GM12878 (cell line): ENCODE measurements at regions not wholly inside any gene's neighbourhood (a gene's known extent, or its start where the extent isn't known, plus 50 kb on each side); places are given as distances from the start of the nearest gene placed in this dataset.

Source experiments
- ATAC-seq: fragments of 200-7000 bp; cut with Tn5 transposase; 3 replicates; pipeline ENCODE4 v1.9.1; 2020; ENCODE audit warnings: mild to moderate bottlenecking, moderate library complexity
- BruUV-seq: library from RNA; stranded (reverse); fragments of 400-500 nt; replicated peaks from 2 replicates; lab custom pipeline; 2021; lab: Mats Ljungman, UMichigan
- CTCF ChIA-PET: fragments of 300-600 bp; sonication (Branson Sonifier 250); formaldehyde crosslinking; extraction: SDS; loops from one replicate; lab custom pipeline; 2021; ENCODE audit warnings: inconsistent platforms; lab: Yijun Ruan, JAX
- POLR2A ChIA-PET: fragments of 350-600 bp; formaldehyde crosslinking; extraction: SDS; loops from one replicate; lab custom pipeline; 2021; ENCODE audit warnings: inconsistent platforms; lab: Charles Lee
- RAD21 ChIA-PET: fragments of 300-600 bp; sonication (Branson Sonifier 250); formaldehyde crosslinking; loops from one replicate; lab custom pipeline; 2023; ENCODE audit warnings: antibody characterized with exemption; ENCODE audit not compliant: unreplicated experiment; lab: Charles Lee
- SMC1A ChIA-PET: fragments of 300-600 bp; sonication (Branson Sonifier 250); formaldehyde crosslinking; loops from one replicate; lab custom pipeline; 2023; ENCODE audit not compliant: unreplicated experiment, uncharacterized antibody; lab: Charles Lee
- DNase-seq: peaks from one replicate; pipeline ENCODE4 v3.0.0-alpha.2; 2011; ENCODE audit warnings: low read depth, low spot score
- FAIRE-seq: peaks from 3 replicates; lab custom pipeline; 2011; peaks lifted over from hg19 to GRCh38; lab: Jason Lieb, UNC
- H2AFZ ChIP-seq: 2 replicates; pipeline ENCODE4 v1.6.0; 2011; ENCODE audit warnings: low read depth, low read length, control low read depth; ENCODE audit not compliant: control insufficient read depth
- H3K27ac ChIP-seq: 2 replicates; pipeline ENCODE4 v1.5.1; 2011; ENCODE audit warnings: control low read depth; ENCODE audit not compliant: control insufficient read depth, insufficient read depth
- H3K27me3 ChIP-seq, 2 experiments: replicated peaks in 1 of 2; 2 replicates each; pipeline versions ENCODE4 v1.6.0 to v1.6.1; 2011; ENCODE audit warnings: low read length in 1 of 2; ENCODE audit not compliant: control insufficient read depth in 2 of 2, insufficient read depth in 2 of 2
- H3K36me3 ChIP-seq, 2 experiments: 2 replicates each; pipeline ENCODE4 v1.5.1; 2011; ENCODE audit warnings: low read length in 1 of 2; ENCODE audit not compliant: control insufficient read depth in 2 of 2, insufficient read depth in 2 of 2
- H3K4me1 ChIP-seq: 2 replicates; pipeline ENCODE4 v1.6.1; 2011; ENCODE audit warnings: mild to moderate bottlenecking, low read length, moderate library complexity, mixed read lengths; ENCODE audit not compliant: control insufficient read depth, insufficient read depth
- H3K4me2 ChIP-seq: 2 replicates; pipeline ENCODE4 v1.6.0; 2011; ENCODE audit warnings: control low read depth; ENCODE audit not compliant: control insufficient read depth, insufficient read depth
- H3K4me3 ChIP-seq: fragments of 200-600 bp; sonication (generic); 2 replicates; pipeline ENCODE4 v1.5.1; 2016
- H3K79me2 ChIP-seq: 2 replicates; pipeline ENCODE4 v1.6.0; 2011; ENCODE audit warnings: low read length; ENCODE audit not compliant: control insufficient read depth, insufficient read depth
- H3K9ac ChIP-seq: 2 replicates; pipeline ENCODE4 v1.8.0; 2011; ENCODE audit warnings: low read length, control low read depth, mixed read lengths; ENCODE audit not compliant: control insufficient read depth, insufficient read depth
- H3K9me3 ChIP-seq: replicated peaks from 3 replicates; pipeline ENCODE4 v1.5.1; 2011; ENCODE audit warnings: mild to moderate bottlenecking, low read length; ENCODE audit not compliant: control insufficient read depth, insufficient read depth
- H4K20me1 ChIP-seq: 2 replicates; pipeline ENCODE4 v1.6.0; 2011; ENCODE audit not compliant: control insufficient read depth, insufficient read depth
- ATF7 ChIP-seq: fragments of 450-650 bp; IDR thresholded peaks from 2 replicates; pipeline ENCODE4 v1.6.1; 2016; ENCODE audit warnings: low read depth, mild to moderate bottlenecking
- BACH1 ChIP-seq: fragments of 450-650 bp; IDR thresholded peaks from 2 replicates; pipeline ENCODE4 v1.6.1; 2017; ENCODE audit warnings: mild to moderate bottlenecking, borderline replicate concordance
- CHD4 ChIP-seq: fragments of 200-600 bp; sonication (generic); IDR thresholded peaks from 2 replicates; pipeline ENCODE4 v1.6.1; 2016; ENCODE audit warnings: mild to moderate bottlenecking
- FOXK2 ChIP-seq: fragments of 450-650 bp; IDR thresholded peaks from 2 replicates; pipeline ENCODE4 v1.6.1; 2017; ENCODE audit warnings: mild to moderate bottlenecking, moderate library complexity
- GATAD2B ChIP-seq: fragments of 450-650 bp; conservative IDR thresholded peaks from 2 replicates; pipeline ENCODE4 v1.6.1; 2017; ENCODE audit warnings: low read depth, mild to moderate bottlenecking, moderate library complexity
- HDAC6 ChIP-seq: fragments of 200-600 bp; sonication (generic); IDR thresholded peaks from one replicate; pipeline ENCODE4 v1.8.0; 2017; ENCODE audit warnings: antibody characterized with exemption; ENCODE audit not compliant: unreplicated experiment
- JUND ChIP-seq: IDR thresholded peaks from 2 replicates; pipeline ENCODE4 v1.6.1; 2012; ENCODE audit warnings: low read depth, mild to moderate bottlenecking, low read length, improper control_type of control experiment, moderate library complexity
- KDM1A ChIP-seq: fragments of 200-600 bp; sonication (generic); IDR thresholded peaks from 2 replicates; pipeline ENCODE4 v1.6.1; 2016; ENCODE audit warnings: borderline replicate concordance
- MEF2A ChIP-seq: IDR thresholded peaks from 2 replicates; pipeline ENCODE4 v1.6.1; 2011; ENCODE audit warnings: low read depth, mild to moderate bottlenecking, low read length, moderate library complexity; ENCODE audit not compliant: insufficient read depth
- PAX8 ChIP-seq: fragments of 450-650 bp; IDR thresholded peaks from 2 replicates; pipeline ENCODE4 v1.6.1; 2017; ENCODE audit warnings: mild to moderate bottlenecking, moderate library complexity
- SIN3A ChIP-seq: IDR thresholded peaks from 2 replicates; pipeline ENCODE4 v1.6.1; 2012; ENCODE audit warnings: low read depth, low read length, improper control_type of control experiment
- SP1 ChIP-seq: IDR thresholded peaks from one replicate; pipeline ENCODE4 v1.6.1; 2011; ENCODE audit warnings: low read depth, low read length
- SPI1 ChIP-seq: IDR thresholded peaks from 2 replicates; pipeline ENCODE4 v1.6.1; 2011; ENCODE audit warnings: low read depth, mild to moderate bottlenecking, low read length, moderate library complexity, borderline replicate concordance; ENCODE audit not compliant: insufficient read depth
- SREBF1 ChIP-seq: IDR thresholded peaks from 2 replicates; pipeline ENCODE4 v1.6.1; 2012; ENCODE audit warnings: mild to moderate bottlenecking, low read length
- SRF ChIP-seq, 2 experiments: IDR thresholded peaks; 2 replicates each; pipeline ENCODE4 v1.6.1; 2011; ENCODE audit warnings: low read depth in 2 of 2, low read length in 2 of 2, mild to moderate bottlenecking in 1 of 2, moderate library complexity in 1 of 2
- SUPT20H ChIP-seq: IDR thresholded peaks from 2 replicates; pipeline ENCODE4 v1.6.1; 2011; ENCODE audit warnings: low read depth, mild to moderate bottlenecking, low read length, moderate library complexity, borderline replicate concordance; ENCODE audit not compliant: control insufficient read depth
- ZNF274 ChIP-seq: IDR thresholded peaks from one replicate; pipeline ENCODE4 v1.8.0; 2011; ENCODE audit not compliant: insufficient read length, insufficient read depth
- WGBS: methylation state at CpG from one replicate; pipeline ENCODE4 v1.1.6; 2016; ENCODE audit warnings: low lambda C conversion rate; ENCODE audit not compliant: insufficient replicate concordance, insufficient coverage; ENCODE audit errors: missing lambda C conversion rate; 5-methylcytosine and 5-hydroxymethylcytosine counted together
- in situ Hi-C: fragments of 300-500 bp; cut with MboI; formaldehyde crosslinking; loops from 9 replicates; pipeline ENCODE4 v1.14.3; 2018; ENCODE audit warnings: mixed read lengths
- intact Hi-C: fragments of 100-400 bp; cut with micrococcal nuclease; formaldehyde crosslinking; loops from one replicate; pipeline ENCODE4 v1.14.2; 2022; ENCODE audit not compliant: unreplicated experiment
- TF ChIP-seq, protein P1 (sequence below): IDR thresholded peaks from 2 replicates; pipeline ENCODE4 v1.6.1; 2012; ENCODE audit warnings: low read depth, low read length, improper control_type of control experiment
- TF ChIP-seq, protein P2 (sequence below): fragments of 450-650 bp; IDR thresholded peaks from 2 replicates; pipeline ENCODE4 v1.6.1; 2017; ENCODE audit warnings: mild to moderate bottlenecking, low read depth, inconsistent platforms; ENCODE audit not compliant: poor library complexity, severe bottlenecking

DNA sequence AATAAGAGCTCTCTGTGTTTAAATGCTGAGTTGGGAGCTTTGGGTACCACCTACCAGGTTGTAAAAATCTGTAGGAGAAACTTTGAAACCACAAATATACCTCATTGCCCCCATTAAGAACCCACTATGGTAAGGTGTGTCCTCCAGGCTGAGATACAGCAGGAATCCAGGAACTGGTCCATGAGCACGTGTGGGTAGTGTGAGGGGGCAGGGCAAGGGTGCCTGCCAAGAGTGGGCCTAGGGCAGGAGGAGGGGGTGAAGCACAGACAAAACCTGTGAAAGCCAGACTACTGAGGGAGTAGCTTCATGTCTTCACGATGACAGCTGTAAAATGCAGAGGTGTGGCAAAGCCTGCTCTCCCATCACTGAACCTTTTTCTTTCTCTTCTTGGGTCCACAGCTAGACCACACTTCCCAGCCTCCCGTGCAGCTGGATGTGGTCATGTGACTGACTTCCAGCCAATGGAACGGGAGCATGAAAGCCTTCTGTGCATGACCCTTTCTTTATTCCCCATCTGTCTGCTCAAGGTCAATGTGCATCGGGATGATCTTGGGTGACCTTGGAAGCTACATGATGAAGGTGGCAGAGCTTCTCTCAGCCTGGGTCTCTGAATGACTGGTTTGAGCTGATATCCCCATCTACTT, 51.1 kb upstream of the POMGNT2 start:
- no peak overlapping the region for H3K4me2 ChIP-seq
- FAIRE-seq, result no peak
- H3K4me1 ChIP-seq, result no peaks in the 10 kb centered on the region
- no peak for ATAC-seq
- no peaks in the 10 kb centered on the region; a peak in 1 of 4 replicates for H3K27me3 ChIP-seq
- DNase-seq, result no peak
- in situ Hi-C loops, result no loop called here
- CTCF ChIA-PET, result interaction anchor here (1.1 to 1.5 kb wide), 2 partner anchors 24 to 195 kb away, joined by 3 to 6 read pairs; no protein-coding TSS in a partner anchor
- H2AFZ ChIP-seq, result no peak overlapping the region
- WGBS, result 22% methylated on average over 5 of the region's 5 CpGs
- POLR2A ChIA-PET, result no interaction called here
- intact Hi-C loops, result no loop called here
- H3K79me2 ChIP-seq, result no peaks in the 10 kb centered on the region
- SMC1A ChIA-PET, result interaction anchor here (1.2 kb wide), 2 partner anchors 195 to 223 kb away, joined by 4 to 9 read pairs; no protein-coding TSS in a partner anchor
- H3K27ac ChIP-seq, result no peak overlapping the region
- no peak overlapping the region for H3K4me3 ChIP-seq
- no peaks in the 10 kb centered on the region for H3K9me3 ChIP-seq
- RAD21 ChIA-PET, result interaction anchor here (1.0 kb wide), 1 partner anchor 9 kb away, joined by 4 read pairs; no protein-coding TSS in a partner anchor
- H3K36me3 ChIP-seq, result no peaks in the 10 kb centered on the region
- H3K9ac ChIP-seq, result no peak overlapping the region
- TF ChIP-seq, protein P1, sequence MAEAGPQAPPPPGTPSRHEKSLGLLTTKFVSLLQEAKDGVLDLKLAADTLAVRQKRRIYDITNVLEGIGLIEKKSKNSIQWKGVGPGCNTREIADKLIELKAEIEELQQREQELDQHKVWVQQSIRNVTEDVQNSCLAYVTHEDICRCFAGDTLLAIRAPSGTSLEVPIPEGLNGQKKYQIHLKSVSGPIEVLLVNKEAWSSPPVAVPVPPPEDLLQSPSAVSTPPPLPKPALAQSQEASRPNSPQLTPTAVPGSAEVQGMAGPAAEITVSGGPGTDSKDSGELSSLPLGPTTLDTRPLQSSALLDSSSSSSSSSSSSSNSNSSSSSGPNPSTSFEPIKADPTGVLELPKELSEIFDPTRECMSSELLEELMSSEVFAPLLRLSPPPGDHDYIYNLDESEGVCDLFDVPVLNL, result no peak
- TF ChIP-seq BACH1, result no peak
- TF ChIP-seq JUND, result no peak
- TF ChIP-seq HDAC6, result no peak
- no peak for TF ChIP-seq SPI1
- no peak for TF ChIP-seq CHD4
- TF ChIP-seq PAX8, result no peak
- no peak for TF ChIP-seq ZNF274
- TF ChIP-seq, protein P2, sequence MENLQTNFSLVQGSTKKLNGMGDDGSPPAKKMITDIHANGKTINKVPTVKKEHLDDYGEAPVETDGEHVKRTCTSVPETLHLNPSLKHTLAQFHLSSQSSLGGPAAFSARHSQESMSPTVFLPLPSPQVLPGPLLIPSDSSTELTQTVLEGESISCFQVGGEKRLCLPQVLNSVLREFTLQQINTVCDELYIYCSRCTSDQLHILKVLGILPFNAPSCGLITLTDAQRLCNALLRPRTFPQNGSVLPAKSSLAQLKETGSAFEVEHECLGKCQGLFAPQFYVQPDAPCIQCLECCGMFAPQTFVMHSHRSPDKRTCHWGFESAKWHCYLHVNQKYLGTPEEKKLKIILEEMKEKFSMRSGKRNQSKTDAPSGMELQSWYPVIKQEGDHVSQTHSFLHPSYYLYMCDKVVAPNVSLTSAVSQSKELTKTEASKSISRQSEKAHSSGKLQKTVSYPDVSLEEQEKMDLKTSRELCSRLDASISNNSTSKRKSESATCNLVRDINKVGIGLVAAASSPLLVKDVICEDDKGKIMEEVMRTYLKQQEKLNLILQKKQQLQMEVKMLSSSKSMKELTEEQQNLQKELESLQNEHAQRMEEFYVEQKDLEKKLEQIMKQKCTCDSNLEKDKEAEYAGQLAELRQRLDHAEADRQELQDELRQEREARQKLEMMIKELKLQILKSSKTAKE, result no peak
- TF ChIP-seq GATAD2B, result no peak
- no peak for TF ChIP-seq MEF2A
- TF ChIP-seq SRF (IDR thresholded peaks at IDR 0.05; ENCODE audit: low read depth in 2 of 2, low read length in 2 of 2), result no peak
- no peak for TF ChIP-seq ATF7
- no peak for TF ChIP-seq SP1
- no peak for TF ChIP-seq SIN3A
- TF ChIP-seq SREBF1, result no peak
- TF ChIP-seq FOXK2, result no peak
- no peak for TF ChIP-seq KDM1A
- no peak for TF ChIP-seq SUPT20H
- no TSS peak for BruUV-seq
- H4K20me1 ChIP-seq, result no peaks in the 10 kb centered on the region
